ENCODE measurements at regions not wholly inside any gene's neighbourhood (a gene's known extent, or its start where the extent isn't known, plus 50 kb on each side); places are given as distances from the start of the nearest gene placed in this dataset.
"Not testable (repeated sequence)": the region's sequence is repeated elsewhere in the genome, so short reads cannot be mapped to it uniquely, and the experiment has no call there.

DNA sequence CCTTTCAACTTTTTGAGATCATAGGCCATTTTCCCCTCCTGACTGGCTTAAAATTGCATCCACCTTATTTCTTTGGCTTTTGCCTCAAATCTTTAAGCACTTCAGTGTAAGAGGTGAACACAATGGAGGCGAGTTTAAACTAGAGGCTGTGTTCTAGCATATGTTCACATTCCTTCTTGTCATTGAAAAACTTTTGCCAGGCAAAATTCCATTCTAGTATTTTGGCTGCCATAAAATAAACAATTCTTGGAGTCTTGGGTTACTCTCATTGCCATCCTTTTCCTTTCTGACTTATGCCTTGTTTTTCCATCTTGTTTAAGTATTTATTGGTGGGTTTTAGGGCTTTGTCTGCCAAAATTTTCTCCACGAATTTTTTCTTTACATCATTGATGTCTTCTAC is 137.3 kb upstream of the ANXA10 start:
- DNase-seq: no peak

DNA sequence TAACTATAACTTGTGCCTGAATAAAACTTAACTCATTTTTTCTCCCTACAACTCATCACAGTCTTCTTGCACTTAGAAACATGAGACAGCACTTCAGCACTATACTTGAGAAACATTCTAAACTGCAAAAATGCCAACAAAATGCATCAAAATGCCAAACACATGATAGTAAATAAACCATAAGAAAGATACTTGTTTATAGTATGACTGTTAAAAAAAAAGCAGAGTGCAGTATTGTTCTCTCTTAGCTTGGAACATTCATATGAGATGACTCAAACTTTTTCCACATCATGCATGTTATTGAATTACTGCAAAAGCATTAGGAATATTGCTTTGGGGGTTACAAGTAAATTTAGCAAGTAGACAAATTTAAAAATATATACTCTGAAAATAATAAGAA is 135.7 kb upstream of the ANXA10 start:
- no peak for DNase-seq

DNA sequence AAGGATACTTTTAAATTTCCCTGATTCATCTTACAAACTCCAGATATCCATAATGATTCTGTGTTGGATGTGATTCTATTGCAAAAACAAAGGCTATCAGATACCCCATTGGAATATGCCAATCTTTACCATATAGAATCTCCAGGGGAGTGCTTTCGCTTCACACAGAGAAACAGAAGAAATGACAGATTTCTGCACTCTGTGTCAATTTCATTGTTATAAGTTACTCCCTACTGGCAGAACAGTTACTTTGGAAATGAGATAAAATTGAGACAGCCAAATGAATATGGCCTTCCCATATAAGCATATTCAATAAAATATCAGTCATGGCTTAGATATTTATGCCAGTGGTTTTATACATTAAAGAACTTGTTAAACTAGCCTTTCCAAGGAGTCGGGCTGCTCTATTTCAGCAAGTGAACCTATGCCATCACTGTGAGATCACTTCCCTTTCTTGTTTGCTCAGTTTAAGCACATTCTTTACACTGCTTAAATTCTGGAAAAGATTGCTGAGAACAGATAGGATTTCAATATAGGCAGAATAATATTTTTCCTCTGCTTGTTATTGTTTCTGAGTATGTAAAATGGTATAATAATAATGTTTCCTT is 127.5 kb upstream of the ANXA10 start:
- no peak for DNase-seq

DNA sequence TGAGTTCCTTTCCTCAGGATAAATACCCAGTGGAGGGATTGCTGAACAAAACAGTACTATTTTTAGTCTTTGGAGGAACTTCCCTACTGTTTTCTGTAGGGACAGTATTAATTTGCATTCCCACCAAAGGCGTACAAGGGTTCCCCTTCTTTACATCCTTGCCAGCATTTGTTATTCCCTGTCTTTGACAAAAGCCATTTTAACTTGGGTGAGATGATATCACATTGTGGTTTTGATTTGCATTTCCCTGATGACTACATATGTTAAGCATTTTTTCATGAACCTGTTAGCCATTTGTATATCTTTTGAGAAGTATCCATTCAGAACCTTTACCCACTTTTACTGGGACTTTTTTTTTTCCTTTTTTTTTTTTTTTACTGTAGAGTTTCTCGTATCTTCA is 126.2 kb upstream of the ANXA10 start:
- DNase-seq: no peak

DNA sequence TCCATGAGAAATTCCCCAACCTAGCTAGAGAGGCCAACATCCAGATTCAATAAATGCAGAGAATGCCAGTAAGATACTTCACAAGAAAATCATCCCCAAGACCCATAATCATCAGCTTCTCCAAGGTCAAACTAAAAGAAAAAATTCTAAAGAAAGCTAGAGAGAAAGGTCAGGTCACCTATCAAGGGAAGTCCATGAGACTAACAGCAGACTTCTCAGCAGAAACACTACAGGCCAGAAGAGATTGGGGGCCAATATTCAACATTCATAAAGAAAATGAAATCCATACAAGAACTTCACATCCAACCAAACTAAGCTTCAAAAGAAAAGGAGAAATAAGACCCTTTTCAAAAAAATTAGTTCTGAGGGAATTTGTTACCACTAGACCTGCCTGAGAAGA is 118.8 kb upstream of the ANXA10 start:
- no peak for DNase-seq

DNA sequence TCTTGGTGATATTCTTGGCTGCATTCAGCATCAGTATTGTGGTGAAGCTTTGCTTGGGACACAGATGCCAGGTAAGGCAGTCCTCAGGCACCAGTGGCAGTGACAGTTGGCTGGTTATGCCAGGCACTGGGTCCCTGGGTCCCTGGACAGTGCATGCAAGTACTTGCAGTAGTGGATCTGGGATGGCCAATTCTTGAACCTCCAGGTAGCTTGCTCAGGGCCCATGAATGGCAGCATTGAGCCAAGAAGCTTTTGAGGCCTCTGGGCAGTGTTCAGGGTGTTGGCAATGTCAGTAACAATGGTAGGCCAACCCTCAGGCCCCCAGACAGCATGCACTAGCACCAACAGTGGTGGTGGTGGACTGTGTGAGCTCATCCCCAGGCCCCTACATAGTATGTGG is 106.8 kb upstream of the ANXA10 start:
- DNase-seq: no peak

DNA sequence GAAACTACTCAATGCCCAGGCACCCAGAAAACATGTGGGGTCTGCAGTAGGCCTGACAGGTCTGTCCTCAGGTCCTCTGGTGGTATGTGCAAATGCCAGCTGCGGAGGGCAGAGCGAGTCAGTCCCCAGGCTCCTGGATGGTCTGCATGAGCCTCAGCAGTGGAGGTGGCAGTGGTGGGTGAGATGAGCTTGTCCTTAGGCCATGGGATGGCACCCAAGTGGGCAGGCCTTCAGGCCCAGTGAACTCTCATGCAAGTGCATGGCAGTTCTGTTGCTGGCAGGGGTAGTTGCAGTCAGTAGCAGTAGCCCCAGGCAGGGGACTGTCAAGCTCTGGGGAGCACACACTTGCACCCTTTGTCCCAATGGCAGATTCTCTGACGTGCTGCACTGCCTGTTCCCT is 106.3 kb upstream of the ANXA10 start:
- no peak for DNase-seq

DNA sequence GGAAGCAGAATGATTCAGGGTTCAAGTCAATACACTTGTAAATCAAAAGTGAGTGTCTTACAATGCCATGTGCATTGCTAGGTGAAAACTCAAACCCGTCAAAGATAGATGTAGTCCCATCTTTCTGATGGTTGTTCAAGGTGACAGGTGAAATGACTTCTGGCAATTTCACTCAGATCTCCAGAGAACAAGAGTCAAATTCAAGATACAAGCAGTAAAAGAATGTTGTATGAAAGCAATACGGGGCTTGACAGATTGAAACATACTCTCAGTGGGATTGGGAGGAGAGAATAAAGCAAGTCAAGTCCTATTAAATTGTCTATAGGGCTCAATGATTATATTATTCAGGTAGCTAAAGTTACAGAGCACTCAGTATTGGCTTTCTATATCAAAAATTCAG is 105.1 kb upstream of the ANXA10 start:
- no peak for DNase-seq

DNA sequence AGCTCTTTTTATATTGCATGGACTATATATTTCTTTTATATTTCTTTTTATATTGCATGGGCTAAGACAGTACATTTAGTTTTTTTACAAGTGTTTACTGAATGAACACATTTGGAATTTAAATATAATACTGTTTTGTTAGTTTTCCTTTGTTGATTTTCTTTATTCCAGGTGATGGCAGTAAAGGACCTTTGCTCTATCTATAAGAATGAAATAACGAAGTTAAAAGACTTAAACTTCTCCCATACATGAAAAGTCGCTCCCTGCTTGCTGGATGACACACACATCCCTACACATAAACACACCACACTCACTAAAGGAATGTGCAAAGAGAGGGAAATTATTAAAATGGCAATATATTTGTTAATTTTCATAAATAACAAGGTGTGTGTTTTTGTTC is 102.5 kb upstream of the ANXA10 start:
- no peak for DNase-seq

DNA sequence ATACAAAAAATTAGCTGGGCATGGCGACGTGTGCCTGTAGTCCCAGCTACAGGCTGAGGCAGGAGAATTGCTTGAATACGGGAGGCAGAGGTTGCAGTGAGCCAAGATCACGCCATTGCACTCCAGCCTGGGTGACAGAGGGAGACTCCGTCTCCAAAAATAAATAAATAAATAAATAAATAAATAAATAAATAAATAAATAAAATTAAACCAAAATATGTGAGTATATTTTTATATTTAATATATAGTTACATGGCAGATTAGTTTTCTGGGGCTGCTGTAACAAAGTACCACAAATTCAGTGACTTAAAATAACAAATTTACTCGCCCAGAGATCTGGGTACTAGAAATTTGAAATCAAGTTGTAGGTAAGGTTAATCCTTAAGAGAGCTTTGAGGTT is 84.2 kb upstream of the ANXA10 start:
- DNase-seq: not testable (repeated sequence)

DNA sequence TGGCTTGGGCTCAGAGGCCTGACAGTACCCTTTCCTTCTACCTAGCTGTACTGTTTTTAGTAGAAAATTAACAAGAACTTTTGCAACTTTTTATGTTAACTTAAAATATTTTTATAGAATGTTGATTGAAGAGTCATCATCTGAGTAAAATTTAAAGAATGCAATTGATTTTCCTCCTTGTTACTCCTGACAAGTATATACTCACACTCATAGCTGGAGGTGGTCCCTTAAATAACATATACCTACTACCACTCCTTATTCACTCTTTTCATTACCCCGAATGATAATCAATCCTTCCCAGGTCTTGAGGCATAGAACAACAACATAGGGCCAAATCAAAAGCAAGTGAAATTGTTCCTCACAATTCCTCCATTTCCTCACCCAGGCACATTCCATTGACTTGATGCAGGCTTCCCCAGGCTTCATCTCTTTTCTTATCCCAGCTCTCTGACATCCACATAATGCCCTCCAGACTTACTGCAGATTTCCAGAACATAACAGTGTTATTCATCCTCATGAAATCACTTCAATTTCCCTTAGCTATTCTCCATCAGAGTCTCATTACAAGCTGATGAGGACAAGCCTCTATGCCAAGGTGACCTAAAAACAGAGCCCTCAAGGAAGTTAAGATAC is 73.2 kb upstream of the ANXA10 start:
- no peak for DNase-seq

DNA sequence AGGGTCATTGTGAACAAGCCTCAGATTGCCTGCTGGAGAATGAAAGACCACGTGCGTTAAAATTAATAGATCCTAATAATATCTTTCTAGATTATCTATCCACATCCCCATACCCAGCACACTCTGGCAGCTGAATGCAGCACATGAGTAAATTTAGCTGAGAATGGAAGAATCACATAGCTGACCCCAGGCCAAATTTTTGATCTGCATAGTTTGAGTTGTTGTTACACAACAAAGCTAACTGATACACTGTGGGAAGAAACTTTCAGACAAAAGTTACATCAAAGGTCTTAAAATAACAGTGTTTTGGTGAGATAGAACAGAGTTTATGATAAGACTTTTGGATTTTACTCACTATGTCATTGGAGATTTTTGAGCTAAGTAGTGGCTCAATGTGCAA is 72.4 kb upstream of the ANXA10 start:
- no peak for DNase-seq

DNA sequence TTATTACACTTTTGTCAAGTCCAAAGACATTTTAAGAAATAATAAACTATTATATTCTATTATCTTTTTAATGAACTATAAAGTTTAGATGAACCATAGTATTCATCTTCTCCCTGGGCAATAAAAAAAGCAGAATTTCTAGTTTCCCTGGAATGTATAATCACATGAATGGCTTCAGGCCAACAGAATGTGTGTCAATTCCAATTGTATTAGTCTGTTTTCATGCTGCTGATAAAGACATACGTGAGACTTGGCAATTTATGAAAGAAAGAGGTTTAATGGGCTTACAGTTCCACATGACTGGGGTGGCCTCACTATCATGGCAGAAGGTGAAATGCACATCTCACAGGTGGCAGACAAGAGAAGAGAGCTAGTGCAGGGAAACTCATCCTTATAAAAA is 70.7 kb upstream of the ANXA10 start:
- DNase-seq: no peak

DNA sequence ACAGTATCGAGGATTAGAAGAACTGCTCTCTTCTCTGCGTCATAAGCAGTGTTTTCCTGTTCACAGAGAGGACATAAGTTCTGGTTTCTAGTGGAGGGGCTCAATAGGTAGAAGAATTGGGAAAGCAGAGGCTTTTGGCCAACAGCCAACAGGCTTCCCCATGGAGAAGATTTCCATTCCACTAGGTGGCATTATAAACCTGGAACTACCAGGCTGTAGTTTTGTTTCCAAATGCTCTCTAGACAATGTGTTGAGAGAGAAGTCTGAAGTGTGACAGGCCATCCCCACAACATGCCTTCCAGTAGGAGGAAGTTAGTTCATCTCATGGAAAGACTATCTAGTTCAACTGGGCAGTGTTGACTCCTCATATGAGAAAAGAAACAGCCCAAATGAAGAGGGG is 63.8 kb upstream of the ANXA10 start:
- DNase-seq: no peak

DNA sequence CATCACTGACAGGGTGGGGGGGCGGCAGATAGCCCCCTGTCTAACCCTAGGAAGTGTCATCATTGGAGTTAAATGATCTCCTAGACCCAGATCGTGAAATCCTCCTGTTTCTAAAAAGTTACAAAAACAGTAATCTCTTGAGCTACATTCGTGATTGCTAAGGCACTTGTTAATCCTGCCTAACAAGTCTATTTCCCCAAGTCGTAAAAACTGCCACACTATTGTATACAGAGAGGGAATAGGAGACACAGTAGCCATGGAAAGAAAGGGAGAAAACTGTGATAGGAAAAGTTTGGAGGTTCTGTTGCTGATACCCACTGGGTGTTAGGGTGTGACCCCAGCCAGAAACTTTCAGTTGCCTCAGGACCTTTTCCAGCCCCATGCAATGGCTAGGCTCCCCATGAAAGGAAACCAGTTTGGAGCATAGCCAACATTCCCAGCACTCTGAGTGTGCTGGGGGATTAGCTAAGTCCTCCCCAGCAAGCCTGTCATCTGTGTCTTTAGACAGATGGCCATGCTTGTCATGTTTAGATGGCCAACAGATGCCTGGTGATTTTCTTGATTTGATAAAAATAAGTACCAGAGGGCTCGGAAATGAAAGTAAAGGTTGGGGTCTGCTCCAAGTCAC is 63.3 kb upstream of the ANXA10 start:
- DNase-seq: no peak

DNA sequence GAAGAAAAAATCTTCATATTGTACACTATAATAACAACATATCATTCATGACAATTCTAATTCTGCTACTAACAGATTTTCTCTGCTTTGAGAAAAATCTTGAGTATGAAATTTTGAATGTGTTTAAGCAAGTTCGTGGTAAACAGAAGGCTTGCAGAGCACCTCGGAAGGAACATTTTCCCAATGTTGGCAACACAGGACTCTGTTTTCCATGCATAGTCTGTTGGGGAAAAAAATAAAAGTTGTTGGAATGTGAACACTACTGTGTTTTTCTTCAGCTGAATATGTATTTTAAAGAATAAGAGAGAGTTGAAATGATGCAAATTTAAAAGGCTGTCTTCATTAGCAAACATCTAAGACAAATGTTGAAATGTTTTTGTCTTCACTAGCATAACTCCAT is 54.7 kb upstream of the ANXA10 start:
- no peak for DNase-seq

DNA sequence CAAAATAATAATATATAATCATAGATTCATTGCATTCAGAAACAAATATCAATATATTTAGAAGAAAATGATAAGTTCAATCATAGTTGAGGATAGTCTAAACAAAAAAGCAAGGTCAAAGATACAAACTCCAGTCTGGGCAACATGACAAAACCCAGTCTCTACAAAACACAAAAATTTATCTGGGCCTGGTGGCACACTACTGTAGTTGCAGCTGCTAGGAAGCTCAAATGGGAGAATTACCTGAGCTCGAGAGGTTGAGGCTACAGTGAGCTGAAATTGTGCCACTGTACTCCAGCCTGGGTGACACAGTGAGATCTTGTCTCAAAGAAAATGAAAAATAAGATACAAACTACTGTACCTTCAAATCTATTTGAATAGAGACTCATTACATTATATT is 52.7 kb upstream of the ANXA10 start:
- no peak for DNase-seq

Measured in stimulated activated CD4-positive, alpha-beta T cell treated with anti-CD3 and anti-CD28 coated beads, Interleukin-4, amount 100 ng/mL, for 24 hours (primary cell).